ENCODE measurements at regions not wholly inside any gene's neighbourhood (a gene's known extent, or its start where the extent isn't known, plus 50 kb on each side); places are given as distances from the start of the nearest gene placed in this dataset.
"Not testable (repeated sequence)": the region's sequence is repeated elsewhere in the genome, so short reads cannot be mapped to it uniquely, and the experiment has no call there.

DNA sequence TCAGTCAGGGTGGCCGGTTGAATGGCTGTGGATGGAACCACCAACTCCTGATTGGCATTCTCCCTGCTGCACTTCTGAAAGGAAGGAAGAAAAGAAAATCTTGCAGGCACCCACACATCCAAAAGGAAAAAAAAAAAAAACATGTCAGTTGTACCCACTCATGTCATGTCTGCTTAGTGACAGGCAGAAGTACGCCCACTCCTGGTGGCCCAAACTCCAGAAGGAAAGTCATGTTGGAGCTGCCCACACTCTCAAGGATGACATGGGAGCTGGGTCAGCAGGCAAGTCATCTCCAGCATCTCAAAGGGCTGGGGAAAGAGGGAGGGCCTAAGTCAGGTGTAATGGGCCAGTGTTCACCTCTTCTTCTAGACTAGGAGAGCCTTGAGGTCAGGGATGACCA, 1079.1 kb downstream of the BCL11B start:
- no peak for DNase-seq (ENCODE audit: low spot score)

DNA sequence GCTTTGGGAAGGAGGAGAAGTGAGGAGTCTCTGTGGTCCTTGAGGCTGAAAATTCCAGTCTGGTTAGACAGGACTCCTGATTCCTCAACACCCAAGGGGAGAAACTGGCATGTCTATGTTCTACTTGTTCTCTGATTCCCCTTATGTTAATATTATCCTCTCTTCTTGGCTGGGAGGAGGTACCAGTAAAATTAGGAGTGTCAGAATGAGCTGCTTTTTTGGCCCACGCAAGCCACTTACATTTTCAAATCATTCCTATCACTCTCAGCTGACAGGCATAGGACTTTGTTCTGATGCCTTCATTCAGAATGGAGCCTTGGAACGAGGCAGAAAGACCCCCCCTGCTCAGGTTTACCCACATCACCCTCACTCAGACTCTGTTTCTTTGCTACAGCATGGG, 1077.2 kb downstream of the BCL11B start:
- DNase-seq (ENCODE audit: low spot score): no peak

DNA sequence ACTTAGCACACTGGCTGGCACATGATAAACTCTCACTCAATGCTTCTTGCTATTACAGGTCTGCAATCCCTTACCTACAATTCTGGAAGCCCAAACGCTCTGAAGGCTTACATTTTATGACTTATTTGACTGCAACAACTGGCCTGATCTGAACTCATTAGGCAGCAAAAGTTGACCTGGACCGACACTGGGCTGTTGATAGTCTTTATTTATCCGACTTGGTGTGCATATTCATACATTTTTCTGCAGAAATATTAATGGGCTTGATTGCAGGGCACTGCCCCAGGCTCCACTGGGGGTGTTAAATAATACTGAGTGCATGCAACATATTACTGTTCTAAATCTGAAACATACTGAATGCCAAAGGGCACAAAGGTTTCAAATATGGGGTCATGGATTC, 1076.7 kb downstream of the BCL11B start:
- DNase-seq (ENCODE audit: low spot score): no peak

DNA sequence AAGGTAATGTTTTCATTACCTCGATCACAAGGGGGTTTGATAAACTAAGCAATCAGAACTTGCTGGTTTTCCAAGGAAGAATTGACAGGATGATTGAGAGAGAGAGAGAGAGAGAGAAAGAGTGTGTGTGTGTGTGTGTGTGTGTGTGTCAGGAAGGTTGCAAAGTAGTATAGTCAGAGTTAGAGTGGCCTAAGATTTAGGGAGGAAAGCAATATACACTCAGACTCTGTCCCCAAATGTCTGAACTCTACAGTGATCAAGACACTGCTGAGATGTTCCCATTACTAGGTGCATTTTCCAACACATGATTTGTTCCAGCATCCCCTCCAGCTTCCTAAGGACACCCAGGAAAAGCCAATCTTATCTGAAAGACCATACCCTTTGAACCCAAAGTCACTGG, 1074.1 kb downstream of the BCL11B start:
- DNase-seq (ENCODE audit: low spot score): no peak

DNA sequence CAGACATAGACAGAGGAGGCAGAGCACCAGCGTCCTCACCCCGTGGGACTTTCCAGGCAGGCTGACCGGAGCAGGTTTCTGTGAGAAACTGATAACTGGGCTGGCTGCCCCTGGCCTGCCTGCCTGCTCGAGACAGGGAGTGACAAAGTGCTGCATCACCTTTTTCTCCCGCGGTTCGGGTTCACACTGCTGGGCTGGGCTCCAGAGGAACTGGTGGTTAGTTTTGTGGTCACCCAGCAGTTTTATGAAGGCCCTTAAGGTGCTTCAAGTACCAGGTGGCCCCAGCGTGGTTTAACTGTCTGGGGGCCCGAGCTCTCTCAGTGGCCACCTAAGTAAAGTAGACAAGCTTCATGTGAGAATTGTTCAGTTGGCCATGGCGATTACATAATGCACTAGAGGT, 1073.6 kb downstream of the BCL11B start:
- no peak for DNase-seq (ENCODE audit: low spot score)

DNA sequence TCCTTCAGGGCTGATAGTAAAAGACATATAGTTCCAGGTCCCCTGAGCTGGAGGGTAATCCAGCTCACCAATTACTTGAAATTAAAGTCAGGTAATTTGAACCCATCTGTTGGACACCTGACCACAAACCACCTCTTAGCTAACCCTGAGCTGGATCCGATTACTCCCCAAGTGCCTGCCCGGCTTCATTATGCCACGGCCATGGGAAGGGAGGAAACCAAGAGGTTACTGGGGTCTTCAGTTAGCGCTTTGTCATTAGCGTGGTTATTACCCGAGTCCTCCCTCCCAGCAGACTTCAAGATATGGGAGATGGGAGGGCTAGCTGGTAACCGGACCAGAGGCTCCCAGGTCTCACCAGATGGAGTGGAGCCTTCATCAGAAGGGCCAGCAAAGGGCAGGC, 1071.4 kb downstream of the BCL11B start:
- no peak for DNase-seq (ENCODE audit: low spot score)

DNA sequence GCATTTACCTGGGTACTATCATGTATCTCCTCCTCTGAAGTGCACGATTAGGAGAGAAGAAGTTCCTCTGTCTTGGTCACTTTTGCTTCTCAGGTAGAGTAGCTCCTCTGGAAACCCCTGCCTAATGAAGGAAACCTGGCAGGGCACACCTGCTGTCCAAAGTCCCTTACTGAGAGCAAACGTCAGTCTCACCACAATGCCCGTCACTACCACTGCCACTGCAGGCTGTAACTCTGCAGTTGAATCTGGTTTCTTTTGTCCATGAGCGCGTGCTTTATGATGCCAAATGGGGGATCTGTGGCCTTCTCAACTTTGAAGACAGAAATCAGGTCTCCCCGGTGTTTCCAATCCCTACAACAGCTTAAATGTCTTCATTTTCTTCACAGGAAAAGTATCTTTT, 1068.6 kb downstream of the BCL11B start:
- no peak for DNase-seq (ENCODE audit: low spot score)

DNA sequence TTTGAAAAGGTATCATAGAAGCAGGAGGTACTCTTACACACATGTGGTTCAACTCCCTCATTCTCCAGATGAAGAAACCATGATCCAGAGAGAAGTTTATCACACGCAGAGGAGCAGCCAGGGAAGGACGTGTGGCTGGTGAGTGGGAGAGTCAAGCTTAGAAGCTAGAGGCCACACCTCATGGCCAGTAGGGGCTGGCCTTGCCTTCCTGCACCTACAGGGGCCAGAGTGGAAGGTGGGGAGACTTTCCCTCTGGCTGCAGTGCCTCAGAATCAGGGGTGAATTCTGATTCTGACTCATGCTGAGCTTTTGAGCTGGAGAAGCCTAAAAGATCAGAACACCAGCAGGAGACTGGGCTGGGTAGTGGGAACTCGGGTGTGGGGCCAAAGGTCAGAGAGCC, 1067.9 kb downstream of the BCL11B start:
- DNase-seq (ENCODE audit: low spot score): no peak

DNA sequence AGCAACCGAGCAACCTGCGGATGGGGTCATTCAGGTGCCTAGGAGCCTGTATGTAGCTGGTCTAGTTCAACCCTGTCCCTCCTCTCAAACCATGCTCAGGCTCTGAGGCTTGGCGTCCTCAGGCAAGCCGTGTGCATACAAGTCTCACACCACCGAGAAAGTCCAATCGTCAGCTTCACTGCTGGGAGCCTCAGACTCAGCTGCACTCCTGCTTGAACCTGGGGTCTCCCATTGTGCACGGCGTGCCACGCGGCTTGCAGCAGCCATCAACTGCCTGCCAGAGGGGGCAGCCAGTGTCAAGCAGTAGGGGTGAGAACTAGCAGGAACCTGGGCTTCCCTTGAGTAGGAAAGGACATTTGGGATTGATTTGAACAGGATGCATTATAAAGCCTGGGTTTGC, 1064.6 kb downstream of the BCL11B start:
- no peak for DNase-seq (ENCODE audit: low spot score)

DNA sequence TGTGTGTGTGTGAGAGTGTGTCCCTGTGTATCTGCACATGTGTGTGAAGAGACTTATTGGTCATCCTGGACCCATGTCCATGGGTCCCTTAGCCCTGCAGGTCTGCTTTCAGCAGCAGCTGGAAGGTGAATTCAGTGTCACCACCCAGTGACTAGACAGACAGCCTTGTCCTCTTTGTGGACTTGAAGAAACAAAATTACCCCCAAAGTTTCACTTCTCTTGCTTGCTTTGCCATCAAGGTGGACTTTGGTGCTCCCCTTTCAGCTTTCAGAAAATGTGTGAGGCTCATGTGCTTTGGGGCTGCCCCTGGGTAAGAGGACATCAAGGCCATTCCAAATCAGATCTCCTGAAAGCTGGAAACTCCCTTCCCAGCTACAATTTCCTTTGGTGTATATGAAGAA, 1063.8 kb downstream of the BCL11B start:
- no peak for DNase-seq (ENCODE audit: low spot score)

DNA sequence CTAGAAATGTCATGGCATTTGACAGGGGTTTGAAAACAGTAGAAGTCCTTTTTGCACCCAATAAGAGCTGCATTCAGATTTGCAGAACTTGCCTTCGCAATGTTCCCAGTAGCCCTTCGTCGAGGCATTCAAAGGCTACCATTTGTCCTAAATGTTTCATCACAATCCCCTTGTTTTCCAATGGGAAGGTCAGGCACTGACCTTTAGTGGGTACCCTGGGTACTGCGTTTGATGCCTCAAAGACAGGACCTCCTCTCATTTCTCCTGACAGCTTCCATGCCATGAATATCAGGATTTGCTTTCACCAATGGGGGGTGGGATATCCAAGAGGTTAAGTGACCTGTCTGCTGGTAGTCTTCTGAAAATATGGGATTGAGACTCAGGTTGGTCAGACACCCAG, 1063.1 kb downstream of the BCL11B start:
- no peak for DNase-seq (ENCODE audit: low spot score)

DNA sequence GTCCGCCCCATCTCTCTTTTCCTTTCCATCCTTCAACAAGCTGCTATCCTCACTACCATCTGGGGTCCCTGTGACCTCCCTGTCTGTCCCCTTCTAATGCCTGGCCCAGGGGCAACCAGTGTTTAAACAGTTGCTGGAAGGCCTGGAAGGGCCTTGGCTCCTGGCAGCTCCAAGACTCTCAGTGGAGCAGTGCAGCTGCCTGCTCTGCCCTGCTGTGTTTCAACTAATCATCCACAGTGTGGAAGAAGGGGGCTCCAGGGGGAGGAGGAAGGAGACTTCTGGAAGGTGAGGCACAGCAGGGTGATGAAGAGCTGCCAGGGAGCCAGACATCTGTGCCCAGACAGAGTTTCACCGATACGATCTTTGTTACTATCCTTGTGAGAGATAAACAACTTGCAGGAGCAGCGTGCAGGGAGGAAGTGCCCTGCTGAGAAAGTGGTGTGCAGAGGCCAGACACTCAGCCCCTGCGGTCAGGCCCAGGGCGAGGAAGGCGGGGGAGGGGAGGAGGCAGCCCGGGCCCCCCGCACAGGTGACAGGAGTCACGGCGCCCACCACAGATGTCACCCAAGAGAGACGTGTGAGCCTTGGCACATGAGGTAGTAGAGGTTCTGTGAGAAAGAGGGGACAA, 1061.8 kb downstream of the BCL11B start:
- no peak for DNase-seq (ENCODE audit: low spot score)

DNA sequence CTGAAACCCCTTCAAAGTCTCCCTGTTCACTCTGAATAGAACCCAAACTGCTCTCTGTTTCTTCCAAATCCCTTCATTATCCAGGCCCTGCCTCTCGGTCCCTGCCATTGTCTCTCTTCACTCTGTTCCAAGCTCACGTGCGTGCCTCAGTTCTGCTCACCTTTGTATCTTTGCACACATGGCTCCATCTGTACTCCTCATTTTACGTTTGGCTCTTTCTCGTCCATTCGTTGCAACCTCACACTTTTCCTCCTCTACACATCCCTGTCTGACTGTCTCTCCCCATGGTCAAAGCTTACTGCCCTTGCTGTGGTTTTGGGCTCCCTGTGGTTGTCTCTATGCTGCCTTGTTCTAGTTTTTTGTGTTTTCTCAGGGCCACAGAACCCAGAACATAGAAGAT, 1054.5 kb downstream of the BCL11B start:
- DNase-seq (ENCODE audit: low spot score): no peak

DNA sequence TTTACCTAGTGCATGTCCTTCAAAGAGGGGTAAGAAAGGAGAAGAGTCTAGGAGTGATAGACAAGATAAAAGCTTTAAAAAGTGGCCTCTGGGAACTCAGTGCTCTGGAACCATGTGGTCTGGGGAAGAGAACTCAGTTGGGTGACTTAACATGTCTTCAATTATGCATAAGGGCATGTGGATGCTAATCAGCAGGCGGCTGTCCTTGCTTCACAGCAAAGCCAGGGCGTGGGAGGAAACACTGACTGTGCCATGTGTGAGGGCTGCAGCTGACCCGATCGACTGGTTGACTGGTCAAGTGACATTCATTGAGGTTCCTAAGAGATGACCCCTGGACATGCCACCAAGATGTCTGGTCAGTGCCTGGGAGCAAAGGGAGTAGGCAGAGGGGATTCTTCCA, 1053.8 kb downstream of the BCL11B start:
- DNase-seq (ENCODE audit: low spot score): no peak

DNA sequence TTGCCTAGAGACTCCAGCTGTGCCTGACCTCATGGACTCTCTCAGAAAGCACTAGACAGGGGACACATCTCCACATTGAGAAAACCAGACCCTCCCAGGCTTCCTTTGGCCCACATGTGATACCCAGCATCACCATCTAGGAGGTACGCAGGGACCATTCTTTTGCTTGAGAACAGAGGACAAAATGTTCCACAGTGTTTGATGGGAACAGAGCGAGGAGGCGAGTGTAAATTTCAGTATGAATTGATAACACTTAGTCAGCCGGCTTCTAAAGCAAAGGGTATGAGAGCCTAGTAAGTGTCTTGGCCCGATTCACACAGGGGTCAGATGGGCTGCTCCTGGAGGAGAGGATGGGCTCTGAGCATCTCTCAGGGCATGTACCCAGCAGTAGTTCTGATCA, 1052.4 kb downstream of the BCL11B start:
- DNase-seq (ENCODE audit: low spot score): no peak

DNA sequence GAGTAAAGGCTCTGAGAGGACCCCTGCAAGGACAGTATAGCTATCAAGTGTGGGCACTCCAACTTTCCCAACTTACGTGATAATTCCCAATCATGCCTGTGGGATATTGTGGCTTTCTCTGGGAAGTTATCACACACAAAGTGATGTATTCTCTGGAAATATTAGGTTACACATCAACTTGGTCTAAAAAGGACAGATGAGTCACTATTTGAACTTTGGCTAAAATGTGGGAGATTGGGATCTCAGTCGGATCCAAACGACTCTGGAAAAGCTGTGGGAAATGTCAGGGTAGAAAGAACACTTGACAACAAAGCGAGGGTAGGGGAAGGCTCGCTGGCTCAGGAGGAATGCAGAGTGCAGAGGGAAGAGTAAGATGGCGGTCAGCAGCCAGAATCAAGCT, 1048.9 kb downstream of the BCL11B start:
- DNase-seq (ENCODE audit: low spot score): no peak

DNA sequence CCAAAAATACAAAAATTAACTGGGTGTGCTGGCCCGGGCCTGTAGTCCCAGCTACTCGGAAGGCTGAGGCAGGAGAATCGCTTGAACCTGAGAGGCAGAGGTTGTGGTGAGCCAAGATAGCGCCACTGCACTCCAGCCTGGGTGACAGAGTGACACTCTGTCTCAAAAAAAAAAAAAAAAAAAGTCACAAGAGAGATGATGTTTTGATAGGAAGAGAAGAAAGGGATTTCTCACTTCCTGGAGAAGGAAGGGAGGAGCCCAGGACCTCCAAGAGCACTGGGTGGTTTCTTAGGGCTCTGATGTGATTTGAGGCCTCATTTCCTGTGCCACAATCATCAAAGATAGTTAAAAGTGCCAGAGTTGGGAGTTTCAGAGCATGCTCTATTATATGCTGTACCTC, 1048.3 kb downstream of the BCL11B start:
- not testable (repeated sequence) for DNase-seq (ENCODE audit: low spot score)

DNA sequence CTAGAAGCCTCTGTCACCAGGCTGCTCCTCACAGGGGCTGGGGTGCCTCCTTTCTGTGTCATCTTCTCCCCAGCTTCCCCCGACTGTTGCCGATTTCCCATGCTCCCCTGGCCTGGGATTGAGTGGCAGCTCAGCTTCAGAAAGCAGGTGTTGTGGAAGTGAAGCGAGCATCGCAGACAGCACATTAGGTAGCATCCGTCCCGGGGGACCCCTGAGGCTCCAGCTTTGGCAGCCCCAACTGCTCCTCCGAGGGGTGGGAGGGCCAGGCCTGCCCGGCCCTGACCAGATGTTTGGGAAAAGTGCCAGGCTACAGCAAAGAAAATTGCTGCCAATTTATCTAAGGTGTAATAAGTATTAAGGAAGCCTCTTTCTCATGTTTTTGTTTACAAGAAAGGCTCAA, 1045.6 kb downstream of the BCL11B start:
- DNase-seq (ENCODE audit: low spot score): no peak

DNA sequence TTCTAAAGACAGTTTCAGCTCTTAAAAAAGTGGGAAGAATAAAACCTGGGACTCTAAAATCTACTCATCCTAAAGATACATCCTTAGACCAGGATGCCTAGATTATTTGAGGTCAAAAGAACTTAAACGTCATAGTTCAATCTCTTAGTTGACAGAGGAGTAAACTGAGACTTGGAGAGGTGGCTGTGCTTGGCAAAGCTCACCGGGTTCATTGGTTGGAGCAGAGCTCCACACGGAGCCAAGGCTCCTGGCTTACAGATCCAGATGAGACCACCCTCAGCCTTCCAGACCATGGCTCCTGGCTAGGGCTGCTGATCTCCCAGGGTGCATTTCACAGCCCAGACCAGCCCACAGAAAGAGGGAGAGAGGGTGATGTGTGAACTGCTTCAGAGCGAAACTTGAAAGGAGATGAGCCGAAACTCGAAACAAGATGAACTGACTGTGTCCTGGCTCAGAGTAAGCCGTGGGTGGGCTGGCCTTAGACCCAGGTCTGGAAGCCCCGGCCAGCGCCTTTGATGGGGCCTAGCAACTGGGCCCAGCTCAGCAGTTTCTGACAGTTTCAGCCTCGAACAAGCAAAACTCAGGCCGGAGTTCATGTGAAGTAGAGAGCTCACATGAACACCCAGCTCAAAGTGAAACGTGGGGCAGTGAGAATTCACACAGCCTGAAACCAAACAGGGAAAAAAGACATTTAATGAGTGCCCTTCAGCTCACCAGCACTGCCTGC, 1044.8 kb downstream of the BCL11B start:
- no peak for DNase-seq (ENCODE audit: low spot score)

DNA sequence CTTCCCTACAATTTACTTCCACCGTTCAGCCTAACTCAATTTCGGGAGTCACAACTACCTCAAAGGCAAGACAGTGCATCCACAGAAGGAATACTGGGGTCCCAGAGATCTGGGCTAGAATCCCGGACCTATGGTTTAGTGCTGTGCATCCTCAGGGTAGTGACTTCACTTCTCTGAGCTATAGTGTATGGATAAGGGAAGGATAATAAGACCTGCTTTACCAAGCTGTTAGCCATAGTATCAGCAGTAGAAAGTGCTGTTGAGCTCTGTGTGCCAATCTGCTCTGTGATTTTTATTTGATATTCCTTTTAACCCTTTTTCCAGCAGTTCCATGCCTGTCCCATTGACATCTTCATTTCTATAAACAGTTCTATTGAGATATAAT, 1044.3 kb downstream of the BCL11B start:
- no peak for DNase-seq (ENCODE audit: low spot score)

DNA sequence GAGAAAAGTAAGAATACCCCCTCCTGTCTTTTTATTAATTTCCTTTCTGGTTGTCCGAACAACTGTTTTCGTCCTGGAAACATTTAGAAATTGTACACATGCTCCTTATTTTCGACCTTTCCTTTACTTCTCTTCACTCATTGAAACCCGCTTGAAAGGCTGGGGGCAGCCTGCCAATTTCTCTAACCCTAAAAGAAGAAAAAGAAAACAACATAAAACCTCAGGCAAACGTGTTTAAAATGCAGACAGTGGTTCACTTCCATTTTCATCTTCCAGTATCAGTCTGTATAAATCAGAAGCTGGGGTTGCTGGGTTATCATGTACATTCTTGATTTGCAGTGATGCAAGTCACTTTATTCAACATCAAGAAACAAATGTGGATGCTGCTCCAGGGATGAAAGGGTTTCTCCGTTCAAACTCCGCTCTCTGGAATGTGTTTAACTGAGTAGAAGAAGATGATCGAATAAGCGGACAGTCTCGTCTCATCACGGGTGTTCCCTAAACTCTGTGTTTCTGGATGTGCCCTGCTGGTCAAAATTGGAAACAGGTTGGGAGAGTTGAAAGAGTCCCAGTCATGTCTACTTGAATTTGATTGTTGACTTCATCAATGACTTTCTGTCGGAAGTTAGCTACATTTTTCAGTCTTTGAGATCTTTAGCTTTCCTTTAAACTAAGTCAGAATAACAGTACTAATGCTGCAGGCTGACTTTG, 1042.2 kb downstream of the BCL11B start:
- no peak for DNase-seq (ENCODE audit: low spot score)

DNA sequence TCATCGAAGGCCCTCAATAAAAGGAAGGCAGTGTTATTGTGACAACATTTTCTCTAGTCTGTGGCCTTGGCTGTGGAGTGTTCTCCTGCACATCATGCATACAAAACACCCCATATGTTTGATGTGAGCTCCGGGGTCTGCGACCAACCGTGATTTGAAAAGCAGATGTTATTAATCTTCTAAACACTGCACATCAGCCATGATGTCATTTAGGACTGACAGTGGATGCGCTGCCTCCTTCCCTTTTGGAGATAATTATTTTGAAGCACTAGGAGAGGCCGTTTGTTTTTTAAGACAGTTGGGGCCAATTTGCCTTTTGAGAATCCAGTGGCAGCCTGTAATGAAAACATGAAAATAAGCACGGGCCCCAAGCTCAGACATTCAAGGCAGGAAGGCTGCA, 1041.6 kb downstream of the BCL11B start:
- DNase-seq (ENCODE audit: low spot score): no peak

DNA sequence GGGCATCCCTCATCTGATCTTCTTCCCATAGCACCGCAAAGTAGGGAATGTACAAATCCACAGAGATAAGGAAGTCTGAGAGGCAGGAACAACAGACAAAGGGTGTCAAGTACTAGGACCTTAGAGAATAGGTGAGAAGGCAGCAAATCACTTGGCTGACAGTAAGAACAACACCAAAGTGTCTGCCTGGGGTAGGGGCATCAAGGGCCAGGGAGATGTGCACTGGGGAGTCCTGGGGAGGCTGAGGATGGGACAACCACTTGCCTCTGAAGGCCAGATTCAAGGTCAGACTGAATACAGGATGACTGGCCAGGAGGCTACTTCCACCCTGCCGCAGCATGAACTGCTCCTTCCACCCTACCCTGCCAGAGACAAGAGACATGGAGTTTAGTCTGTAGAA, 1040.8 kb downstream of the BCL11B start:
- DNase-seq (ENCODE audit: low spot score): no peak

DNA sequence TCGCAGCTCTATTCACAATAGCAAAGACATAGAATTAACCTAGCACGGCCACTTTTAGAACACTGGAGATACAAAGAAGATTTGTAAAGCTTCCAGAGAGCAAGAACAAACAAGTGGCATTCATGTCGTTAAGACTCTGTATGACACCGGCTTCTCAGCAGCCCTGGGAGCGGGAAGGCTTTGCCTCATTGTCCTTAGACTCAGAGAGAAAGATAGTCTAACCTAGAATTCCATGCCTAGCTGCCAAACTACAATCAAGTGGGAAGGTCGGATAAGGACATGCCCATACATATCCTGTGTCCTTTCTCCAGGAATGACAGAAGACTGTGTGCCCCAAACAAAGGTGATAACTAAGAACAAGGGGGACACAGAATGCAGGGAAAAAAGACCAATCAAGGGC, 1038.3 kb downstream of the BCL11B start:
- DNase-seq (ENCODE audit: low spot score): no peak
